Hepatocyte (in vitro differentiated cells): ENCODE measurements at regions not wholly inside any gene's neighbourhood (a gene's known extent, or its start where the extent isn't known, plus 50 kb on each side); places are given as distances from the start of the nearest gene placed in this dataset.

Experiments used
- DNase-seq: peaks from one replicate; pipeline ENCODE4 v3.0.0-alpha.2; 2016; ENCODE audit warnings: low spot score
- H2AFZ ChIP-seq: fragments of 200-600 bp; sonication (generic); 2 replicates; pipeline ENCODE4 v1.6.0; 2016; ENCODE audit warnings: antibody characterized with exemption, mild to moderate bottlenecking
- H3K27ac ChIP-seq: fragments of 200-600 bp; sonication (generic); 2 replicates; pipeline ENCODE4 v1.5.1; 2016; ENCODE audit warnings: mild to moderate bottlenecking
- H3K27me3 ChIP-seq: fragments of 200-600 bp; sonication (generic); 2 replicates; pipeline ENCODE4 v1.6.1; 2016
- H3K36me3 ChIP-seq: fragments of 200-600 bp; sonication (generic); replicated peaks from 2 replicates; pipeline ENCODE4 v1.5.1; 2016; ENCODE audit warnings: low read depth; ENCODE audit not compliant: insufficient read depth
- H3K4me1 ChIP-seq: fragments of 200-600 bp; sonication (generic); 2 replicates; pipeline ENCODE4 v1.5.1; 2016; ENCODE audit warnings: mild to moderate bottlenecking, moderate library complexity; ENCODE audit not compliant: insufficient read depth
- H3K4me2 ChIP-seq: fragments of 200-600 bp; sonication (generic); 2 replicates; pipeline ENCODE4 v1.6.0; 2016
- H3K4me3 ChIP-seq: fragments of 200-600 bp; sonication (generic); 2 replicates; pipeline ENCODE4 v1.5.1; 2016; ENCODE audit warnings: mild to moderate bottlenecking
- H3K79me2 ChIP-seq: fragments of 200-600 bp; sonication (generic); 2 replicates; pipeline ENCODE4 v1.6.0; 2017; ENCODE audit warnings: mild to moderate bottlenecking
- H3K9me2 ChIP-seq: fragments of 200-600 bp; sonication (generic); replicated peaks from 2 replicates; pipeline ENCODE4 v1.6.0; 2017; ENCODE audit warnings: mild to moderate bottlenecking; ENCODE audit not compliant: insufficient read depth
- H3K9me3 ChIP-seq: fragments of 200-600 bp; sonication (generic); 2 replicates; pipeline ENCODE4 v1.5.1; 2016; ENCODE audit warnings: low read depth, mild to moderate bottlenecking
- H4K20me1 ChIP-seq: fragments of 200-600 bp; sonication (generic); 2 replicates; pipeline ENCODE4 v1.6.0; 2016; ENCODE audit warnings: mild to moderate bottlenecking; ENCODE audit not compliant: insufficient read depth, poor library complexity, severe bottlenecking
- EZH2 ChIP-seq: fragments of 200-600 bp; sonication (generic); IDR thresholded peaks from 2 replicates; pipeline ENCODE4 v1.6.1; 2016; ENCODE audit warnings: antibody characterized with exemption, mild to moderate bottlenecking, borderline replicate concordance
- EZH2phosphoT487 ChIP-seq: fragments of 200-600 bp; sonication (generic); IDR thresholded peaks from one replicate; pipeline ENCODE4 v1.6.1; 2018; ENCODE audit warnings: antibody characterized with exemption, mild to moderate bottlenecking, low read depth, moderate library complexity; ENCODE audit not compliant: unreplicated experiment, severe bottlenecking
- WGBS: methylation state at CpG from one replicate; pipeline ENCODE4 v1.1.6; 2016; ENCODE audit warnings: low lambda C conversion rate; ENCODE audit errors: missing lambda C conversion rate; 5-methylcytosine and 5-hydroxymethylcytosine counted together
- TF ChIP-seq, protein P1 (sequence below): fragments of 200-600 bp; sonication (generic); IDR thresholded peaks from 2 replicates; pipeline ENCODE4 v1.5.1; 2016; ENCODE audit warnings: antibody characterized with exemption, mild to moderate bottlenecking; ENCODE audit not compliant: poor library complexity

DNA sequence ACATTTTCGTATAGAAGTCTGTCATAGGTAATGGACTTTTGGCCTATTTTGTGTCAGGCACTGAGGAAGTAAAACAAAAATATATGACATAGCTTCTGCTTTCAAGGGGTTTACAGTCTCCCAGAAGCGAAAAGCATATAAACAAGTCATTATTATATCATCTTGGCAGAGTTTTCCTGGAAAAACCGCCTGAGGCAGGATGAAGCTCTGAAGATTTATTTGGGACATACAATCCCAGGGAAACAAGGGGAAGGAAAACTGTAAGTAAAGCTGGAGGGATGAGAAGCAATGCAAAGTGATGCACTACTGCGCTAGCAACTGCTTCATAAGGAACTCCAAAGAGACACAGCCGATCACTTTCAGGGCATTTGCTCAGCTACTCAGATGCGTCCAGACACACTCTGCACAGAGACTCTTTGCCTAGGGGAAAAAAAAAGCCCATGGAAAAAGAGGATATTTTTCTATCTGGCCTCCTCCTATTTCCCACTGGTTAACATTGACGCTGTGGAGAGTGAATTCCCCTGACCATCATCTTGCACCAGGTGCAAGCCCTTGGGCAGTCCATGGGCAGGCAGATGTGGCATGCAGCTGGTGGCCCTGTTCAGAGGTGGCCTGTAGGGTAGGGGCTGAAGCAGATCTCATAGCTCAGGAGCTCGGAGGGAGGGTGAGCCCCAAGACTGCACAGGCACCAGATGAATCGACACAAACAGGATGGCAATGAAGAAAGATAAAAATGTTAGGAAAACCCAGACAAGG, 158.1 kb downstream of the METTL4 start:
- peaks cover 10% of the 10 kb centered on the region for H3K4me1 ChIP-seq
- 78% methylated on average over 9 of the region's 9 CpGs for WGBS
- no peak overlapping the region for H3K4me3 ChIP-seq
- no peaks in the 10 kb centered on the region for H3K9me2 ChIP-seq
- no peak for DNase-seq
- H3K4me2 ChIP-seq: no peak overlapping the region
- no peak overlapping the region for H3K27ac ChIP-seq
- no peaks in the 10 kb centered on the region for H3K9me3 ChIP-seq
- TF ChIP-seq EZH2phosphoT487: no peak
- TF ChIP-seq, protein P1, sequence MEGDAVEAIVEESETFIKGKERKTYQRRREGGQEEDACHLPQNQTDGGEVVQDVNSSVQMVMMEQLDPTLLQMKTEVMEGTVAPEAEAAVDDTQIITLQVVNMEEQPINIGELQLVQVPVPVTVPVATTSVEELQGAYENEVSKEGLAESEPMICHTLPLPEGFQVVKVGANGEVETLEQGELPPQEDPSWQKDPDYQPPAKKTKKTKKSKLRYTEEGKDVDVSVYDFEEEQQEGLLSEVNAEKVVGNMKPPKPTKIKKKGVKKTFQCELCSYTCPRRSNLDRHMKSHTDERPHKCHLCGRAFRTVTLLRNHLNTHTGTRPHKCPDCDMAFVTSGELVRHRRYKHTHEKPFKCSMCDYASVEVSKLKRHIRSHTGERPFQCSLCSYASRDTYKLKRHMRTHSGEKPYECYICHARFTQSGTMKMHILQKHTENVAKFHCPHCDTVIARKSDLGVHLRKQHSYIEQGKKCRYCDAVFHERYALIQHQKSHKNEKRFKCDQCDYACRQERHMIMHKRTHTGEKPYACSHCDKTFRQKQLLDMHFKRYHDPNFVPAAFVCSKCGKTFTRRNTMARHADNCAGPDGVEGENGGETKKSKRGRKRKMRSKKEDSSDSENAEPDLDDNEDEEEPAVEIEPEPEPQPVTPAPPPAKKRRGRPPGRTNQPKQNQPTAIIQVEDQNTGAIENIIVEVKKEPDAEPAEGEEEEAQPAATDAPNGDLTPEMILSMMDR: no peak
- H3K27me3 ChIP-seq: no peaks in the 10 kb centered on the region
- no peak overlapping the region for H2AFZ ChIP-seq
- H3K36me3 ChIP-seq: no peaks in the 10 kb centered on the region
- no peaks in the 10 kb centered on the region for H4K20me1 ChIP-seq
- H3K79me2 ChIP-seq: no peaks in the 10 kb centered on the region

DNA sequence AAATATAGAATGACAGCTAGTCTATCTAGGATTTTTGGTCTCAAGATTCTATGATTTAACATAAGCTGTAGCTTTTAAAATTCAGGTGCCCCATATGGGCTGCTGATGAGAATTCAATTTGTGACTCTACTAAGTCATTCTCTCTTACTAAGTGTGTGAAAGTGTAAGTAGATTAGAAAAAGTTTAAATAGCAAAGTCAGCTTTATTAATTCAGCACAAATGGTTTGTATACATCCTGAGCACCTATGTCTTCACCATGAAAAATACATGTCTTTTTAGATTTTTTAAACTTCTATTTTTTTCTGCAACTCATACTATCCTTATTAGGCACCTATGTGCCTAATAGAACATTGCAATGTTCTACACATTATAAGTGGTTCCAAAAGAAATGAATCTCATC, 157.1 kb downstream of the METTL4 start:
- no peaks in the 10 kb centered on the region for H3K9me3 ChIP-seq
- no peaks in the 10 kb centered on the region for H4K20me1 ChIP-seq
- no peak overlapping the region for H3K27ac ChIP-seq
- no peak for DNase-seq
- no peaks in the 10 kb centered on the region for H3K9me2 ChIP-seq
- no peak overlapping the region for H2AFZ ChIP-seq
- no peak overlapping the region for H3K4me2 ChIP-seq
- H3K4me3 ChIP-seq: no peak overlapping the region
- no peaks in the 10 kb centered on the region for H3K36me3 ChIP-seq
- H3K79me2 ChIP-seq: no peaks in the 10 kb centered on the region
- peaks cover 10% of the 10 kb centered on the region for H3K4me1 ChIP-seq
- TF ChIP-seq EZH2 (no peak), EZH2phosphoT487 (no peak)
- TF ChIP-seq, protein P1: no peak
- no peaks in the 10 kb centered on the region for H3K27me3 ChIP-seq

DNA sequence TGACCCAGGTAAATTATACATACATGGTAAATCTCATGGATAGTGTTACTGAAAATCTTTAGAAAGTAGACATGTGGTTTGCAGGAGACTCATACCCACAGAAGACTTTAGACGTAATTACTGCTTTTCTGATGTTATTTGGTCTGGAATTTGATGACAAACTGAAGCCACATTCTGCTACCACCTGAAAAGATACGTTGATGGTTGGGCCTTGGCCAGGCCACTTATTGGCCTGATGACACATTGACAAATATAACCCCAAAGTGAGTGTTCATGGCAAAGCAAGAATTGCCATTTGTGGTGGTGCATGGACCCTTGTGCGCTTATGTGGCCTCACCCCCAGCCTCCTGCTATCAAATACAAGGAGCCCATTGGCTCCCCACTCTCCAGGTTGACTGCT, 155.6 kb downstream of the METTL4 start:
- Histone ChIP-seq H3K36me3 (no peaks in the 10 kb centered on the region), H3K27ac (no peak overlapping the region), H3K4me3 (no peak overlapping the region), H2AFZ (no peak overlapping the region), H3K27me3 (no peaks in the 10 kb centered on the region), H4K20me1 (no peaks in the 10 kb centered on the region), H3K4me1 (peaks cover 3% of the 10 kb centered on the region), H3K4me2 (no peak overlapping the region), H3K9me2 (no peaks in the 10 kb centered on the region), H3K79me2 (no peaks in the 10 kb centered on the region), H3K9me3 (no peaks in the 10 kb centered on the region)
- TF ChIP-seq, protein P1: no peak
- no peak for TF ChIP-seq EZH2phosphoT487
- no peak for DNase-seq
- WGBS: 87% methylated on average over 3 of the region's 3 CpGs
